ENCODE measurements at regions not wholly inside any gene's neighbourhood (a gene's known extent, or its start where the extent isn't known, plus 50 kb on each side); places are given as distances from the start of the nearest gene placed in this dataset.

DNA sequence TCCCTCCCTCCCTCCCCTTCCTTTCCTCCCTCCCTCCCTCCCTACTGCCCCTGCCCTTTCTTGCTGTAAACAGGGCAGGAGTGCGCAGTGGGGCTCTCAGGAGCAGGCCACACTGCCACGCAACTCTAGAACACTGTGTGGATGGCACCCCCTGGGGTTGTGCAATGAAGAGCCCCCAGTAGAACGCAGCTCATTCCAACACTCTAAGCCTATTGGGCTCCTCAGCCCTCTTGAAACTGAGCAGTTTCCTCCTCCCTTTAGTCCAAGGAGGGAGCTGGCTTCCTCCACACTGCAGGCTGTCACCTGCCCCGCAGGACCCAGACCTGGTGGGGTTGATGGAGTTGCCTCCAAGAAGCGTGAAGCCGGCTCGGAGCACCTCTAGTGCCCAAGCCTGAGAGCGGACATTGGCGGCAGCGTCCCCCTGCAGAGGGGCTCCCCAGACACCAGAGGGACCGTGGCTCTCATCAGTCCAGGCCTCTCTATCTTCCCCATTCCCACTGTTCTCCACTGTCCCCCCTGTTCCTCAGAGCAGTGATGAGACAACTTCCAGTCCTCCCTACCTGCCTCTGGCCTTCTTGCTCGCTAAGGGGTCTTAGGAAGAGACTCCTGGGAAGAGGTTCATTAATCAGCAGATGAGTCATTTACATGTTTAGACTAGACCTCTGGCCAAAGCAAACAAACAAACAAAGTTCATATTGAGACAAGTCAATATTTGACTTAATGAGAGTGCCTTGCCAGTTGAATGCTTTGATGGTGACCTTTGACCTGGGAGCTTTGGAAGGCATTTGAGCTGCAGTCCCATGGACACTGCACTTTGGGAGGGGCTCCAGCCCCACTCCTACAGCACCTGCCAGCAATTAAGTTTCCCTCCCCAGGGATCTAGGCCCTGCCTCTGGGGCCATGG lies 64.0 kb downstream of the RPUSD4 start:
- TF ChIP-seq CTCF (IDR thresholded peaks at IDR 0.05) = no peak
- TF ChIP-seq POLR2A (IDR thresholded peaks at IDR 0.05) = no peak

Data from Peyer's patch (tissue), 4 donors.